Suppressor macrophage treated with lipopolysaccharide for 4 hours (primary cell): ENCODE measurements at regions not wholly inside any gene's neighbourhood (a gene's known extent, or its start where the extent isn't known, plus 50 kb on each side); places are given as distances from the start of the nearest gene placed in this dataset.

Experiments used
- DNase-seq: peaks from one replicate; pipeline ENCODE4 v3.0.0-alpha.2; 2020

- DNase-seq, result no peak
Observed at GRCh38 chr13:67377919-67378318, 147.8 kb upstream of the PCDH9 start.

- DNase-seq, result no peak
Observed at GRCh38 chr13:67374391-67374790, 144.3 kb upstream of the PCDH9 start.

GRCh38 chr13:67372868-67373464 is 142.8 kb upstream of the PCDH9 start:
- no peak for DNase-seq

- DNase-seq, result no peak
Observed at GRCh38 chr13:67369895-67370660, 139.9 kb upstream of the PCDH9 start.

GRCh38 chr13:67367399-67367798 is 137.3 kb upstream of the PCDH9 start:
- no peak for DNase-seq

- no peak for DNase-seq
Observed at GRCh38 chr13:67366533-67366932, 136.4 kb upstream of the PCDH9 start.

GRCh38 chr13:67355812-67356476 is 125.8 kb upstream of the PCDH9 start:
- DNase-seq, result no peak

GRCh38 chr13:67353941-67354340 is 123.8 kb upstream of the PCDH9 start:
- no peak for DNase-seq

GRCh38 chr13:67353031-67353430 is 122.9 kb upstream of the PCDH9 start:
- no peak for DNase-seq

GRCh38 chr13:67351909-67352308 is 121.8 kb upstream of the PCDH9 start:
- DNase-seq, result no peak

- no peak for DNase-seq
Observed at GRCh38 chr13:67351114-67351513, 121.0 kb upstream of the PCDH9 start.

GRCh38 chr13:67343777-67344176 is 113.6 kb upstream of the PCDH9 start:
- DNase-seq, result no peak

- DNase-seq, result no peak
Observed at GRCh38 chr13:67341406-67341805, 111.3 kb upstream of the PCDH9 start.

GRCh38 chr13:67330149-67330548 is 100.0 kb upstream of the PCDH9 start:
- no peak for DNase-seq

GRCh38 chr13:67328895-67329294 is 98.8 kb upstream of the PCDH9 start:
- no peak for DNase-seq

- DNase-seq, result no peak
Observed at GRCh38 chr13:67318860-67319259, 88.7 kb upstream of the PCDH9 start.

GRCh38 chr13:67318398-67318797 is 88.3 kb upstream of the PCDH9 start:
- DNase-seq, result no peak

- no peak for DNase-seq
Observed at GRCh38 chr13:67314405-67314804, 84.3 kb upstream of the PCDH9 start.

GRCh38 chr13:67308004-67308772 is 78.1 kb upstream of the PCDH9 start:
- no peak for DNase-seq

GRCh38 chr13:67306742-67307141 is 76.6 kb upstream of the PCDH9 start:
- no peak for DNase-seq

GRCh38 chr13:67303661-67304333 is 73.7 kb upstream of the PCDH9 start:
- no peak for DNase-seq

GRCh38 chr13:67299751-67300150 is 69.6 kb upstream of the PCDH9 start:
- DNase-seq, result no peak
